Upper lobe of left lung (tissue), 4 donors: ENCODE measurements at regions not wholly inside any gene's neighbourhood (a gene's known extent, or its start where the extent isn't known, plus 50 kb on each side); places are given as distances from the start of the nearest gene placed in this dataset.

Experiments used
- POLR2AphosphoS5 ChIP-seq, 2 donors: sonication (generic); formaldehyde crosslinking; IDR thresholded peaks; one replicate each; pipeline ENCODE4 v1.5.1; 2017; ENCODE audit warnings: antibody characterized with exemption in 2 of 2
- TF ChIP-seq, protein P1 (sequence below), 6 experiments: fragments of 450-650 bp in 4 of 6; fragments of 200-600 bp in 2 of 6; sonication (generic) in 2 of 6; IDR thresholded peaks; one replicate each; pipeline ENCODE4 v1.5.1; 2016 to 2019; ENCODE audit warnings: antibody characterized with exemption in 6 of 6

DNA sequence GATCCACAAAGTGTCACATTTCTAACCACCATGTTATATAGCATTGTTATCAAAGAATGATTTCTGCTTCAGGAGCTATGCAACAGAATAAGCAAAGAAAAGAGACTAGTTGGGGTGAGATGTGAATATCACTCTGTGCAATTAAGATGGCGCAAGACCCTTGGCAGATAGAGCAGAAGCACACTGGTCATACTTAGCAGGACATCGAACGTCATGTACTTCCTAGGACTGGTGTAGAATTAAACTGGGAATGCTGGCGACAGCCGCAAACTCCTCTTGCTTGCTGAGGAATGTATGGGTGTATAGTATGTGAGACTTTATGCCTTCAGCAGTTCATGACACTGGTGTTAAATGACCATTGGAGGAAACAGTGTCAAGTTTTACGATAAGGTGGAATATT lies 207.0 kb downstream of the LRRC70 start:
- TF ChIP-seq, protein P1, sequence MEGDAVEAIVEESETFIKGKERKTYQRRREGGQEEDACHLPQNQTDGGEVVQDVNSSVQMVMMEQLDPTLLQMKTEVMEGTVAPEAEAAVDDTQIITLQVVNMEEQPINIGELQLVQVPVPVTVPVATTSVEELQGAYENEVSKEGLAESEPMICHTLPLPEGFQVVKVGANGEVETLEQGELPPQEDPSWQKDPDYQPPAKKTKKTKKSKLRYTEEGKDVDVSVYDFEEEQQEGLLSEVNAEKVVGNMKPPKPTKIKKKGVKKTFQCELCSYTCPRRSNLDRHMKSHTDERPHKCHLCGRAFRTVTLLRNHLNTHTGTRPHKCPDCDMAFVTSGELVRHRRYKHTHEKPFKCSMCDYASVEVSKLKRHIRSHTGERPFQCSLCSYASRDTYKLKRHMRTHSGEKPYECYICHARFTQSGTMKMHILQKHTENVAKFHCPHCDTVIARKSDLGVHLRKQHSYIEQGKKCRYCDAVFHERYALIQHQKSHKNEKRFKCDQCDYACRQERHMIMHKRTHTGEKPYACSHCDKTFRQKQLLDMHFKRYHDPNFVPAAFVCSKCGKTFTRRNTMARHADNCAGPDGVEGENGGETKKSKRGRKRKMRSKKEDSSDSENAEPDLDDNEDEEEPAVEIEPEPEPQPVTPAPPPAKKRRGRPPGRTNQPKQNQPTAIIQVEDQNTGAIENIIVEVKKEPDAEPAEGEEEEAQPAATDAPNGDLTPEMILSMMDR (IDR thresholded peaks at IDR 0.05): no peak
- no peak for TF ChIP-seq POLR2AphosphoS5 (IDR thresholded peaks at IDR 0.05)
